GM11168 (cell line): ENCODE measurements at regions not wholly inside any gene's neighbourhood (a gene's known extent, or its start where the extent isn't known, plus 50 kb on each side); places are given as distances from the start of the nearest gene placed in this dataset.
"Not testable (repeated sequence)": the region's sequence is repeated elsewhere in the genome, so short reads cannot be mapped to it uniquely, and the experiment has no call there.

Source experiments
- in situ Hi-C: fragments of 300-500 bp; cut with MboI; formaldehyde crosslinking; loops from one replicate; pipeline ENCODE4 v1.12.0; 2022; ENCODE audit warnings: low sequenced_read_pairs; ENCODE audit not compliant: unreplicated experiment

GRCh38 chr13:33340631-33341030 lies 55.1 kb upstream of the STARD13 start:
- in situ Hi-C loops, result no loop called here

GRCh38 chr13:33341861-33342452 lies 56.4 kb upstream of the STARD13 start:
- in situ Hi-C loops, result no loop called here

GRCh38 chr13:33345842-33346241 lies 60.3 kb upstream of the STARD13 start:
- in situ Hi-C loops, result no loop called here

GRCh38 chr13:33347861-33348260 lies 62.3 kb upstream of the STARD13 start:
- in situ Hi-C loops, result no loop called here

- in situ Hi-C loops, result no loop called here
These were observed 62.8 kb upstream of the STARD13 start for GRCh38 chr13:33348366-33348765.

GRCh38 chr13:33349288-33349985 lies 63.9 kb upstream of the STARD13 start:
- in situ Hi-C loops, result no loop called here

- in situ Hi-C loops, result no loop called here
These were observed 64.7 kb upstream of the STARD13 start for GRCh38 chr13:33349986-33350826.

GRCh38 chr13:33351319-33351718 lies 65.8 kb upstream of the STARD13 start:
- in situ Hi-C loops, result no loop called here

GRCh38 chr13:33352041-33352440 lies 66.5 kb upstream of the STARD13 start:
- in situ Hi-C loops, result no loop called here

GRCh38 chr13:33352526-33352925 lies 67.0 kb upstream of the STARD13 start:
- in situ Hi-C loops, result no loop called here

GRCh38 chr13:33353210-33353609 lies 67.7 kb upstream of the STARD13 start:
- in situ Hi-C loops, result no loop called here

- in situ Hi-C loops, result no loop called here
These were observed 68.1 kb upstream of the STARD13 start for GRCh38 chr13:33353646-33354045.

GRCh38 chr13:33355201-33355895 lies 69.8 kb upstream of the STARD13 start:
- in situ Hi-C loops, result no loop called here

GRCh38 chr13:33358076-33358475 lies 72.5 kb upstream of the STARD13 start:
- in situ Hi-C loops, result not testable (repeated sequence)

GRCh38 chr13:33362986-33363727 lies 77.6 kb upstream of the STARD13 start:
- in situ Hi-C loops, result no loop called here

GRCh38 chr13:33364192-33364591 lies 78.6 kb upstream of the STARD13 start:
- in situ Hi-C loops, result no loop called here

- in situ Hi-C loops, result no loop called here
These were observed 81.0 kb upstream of the STARD13 start for GRCh38 chr13:33366469-33367062.

- in situ Hi-C loops, result no loop called here
These were observed 81.8 kb upstream of the STARD13 start for GRCh38 chr13:33367171-33367895.

GRCh38 chr13:33367926-33368325 lies 82.4 kb upstream of the STARD13 start:
- in situ Hi-C loops, result no loop called here
